IPS DF 6.9 (cell line): ENCODE measurements at regions not wholly inside any gene's neighbourhood (a gene's known extent, or its start where the extent isn't known, plus 50 kb on each side); places are given as distances from the start of the nearest gene placed in this dataset.
"Not testable (repeated sequence)": the region's sequence is repeated elsewhere in the genome, so short reads cannot be mapped to it uniquely, and the experiment has no call there.

Experiments
- DNase-seq: peaks from one replicate; pipeline ENCODE4 v3.0.0-alpha.2; 2013; ENCODE audit warnings: low read depth, low spot score
- H3K27ac ChIP-seq: one replicate; pipeline ENCODE4 v1.5.1; 2013; ENCODE audit warnings: low read length, control low read depth
- H3K27me3 ChIP-seq: 2 replicates; pipeline ENCODE4 v1.6.1; 2013; ENCODE audit warnings: mild to moderate bottlenecking, low read length; ENCODE audit not compliant: control insufficient read depth, insufficient read depth
- H3K36me3 ChIP-seq: 2 replicates; pipeline ENCODE4 v1.6.1; 2013; ENCODE audit warnings: low read length; ENCODE audit not compliant: control insufficient read depth, insufficient read depth
- H3K4me1 ChIP-seq: 2 replicates; pipeline ENCODE4 v1.6.1; 2013; ENCODE audit warnings: low read length; ENCODE audit not compliant: control insufficient read depth, insufficient read depth
- H3K4me3 ChIP-seq: 2 replicates; pipeline ENCODE4 v1.5.1; 2013; ENCODE audit warnings: mild to moderate bottlenecking, low read length
- H3K9me3 ChIP-seq: 2 replicates; pipeline ENCODE4 v1.6.1; 2013; ENCODE audit warnings: low read length, inconsistent platforms; ENCODE audit not compliant: control insufficient read depth, insufficient read depth
- WGBS: extraction: QIAGEN DNeasy Blood & Tissue Kit; methylation state at CpG from one replicate; pipeline ENCODE4 v1.1.7; 2013; ENCODE audit warnings: mixed read lengths, missing lambda C conversion rate; ENCODE audit not compliant: insufficient read length, insufficient coverage; 5-methylcytosine and 5-hydroxymethylcytosine counted together

- Histone ChIP-seq H3K9me3 (peaks cover 6% of the 10 kb centered on the region), H3K4me1 (no peaks in the 10 kb centered on the region), H3K4me3 (no peak overlapping the region), H3K36me3 (no peaks in the 10 kb centered on the region; the same call in 1 of the 2 replicates), H3K27ac (no peak overlapping the region), H3K27me3 (no peaks in the 10 kb centered on the region)
- no CpG with 5 or more reads among the region's 30 CpGs for WGBS
- no peak for DNase-seq
Observed at GRCh38 chr2:242004223-242004901, 134.8 kb downstream of the RTP5 start.

- no CpG with 5 or more reads among the region's 7 CpGs for WGBS
- Histone ChIP-seq H3K4me3 (no peak overlapping the region), H3K27me3 (no peaks in the 10 kb centered on the region)
Observed at GRCh38 chr2:242004902-242005230, 135.3 kb downstream of the RTP5 start.

DNA sequence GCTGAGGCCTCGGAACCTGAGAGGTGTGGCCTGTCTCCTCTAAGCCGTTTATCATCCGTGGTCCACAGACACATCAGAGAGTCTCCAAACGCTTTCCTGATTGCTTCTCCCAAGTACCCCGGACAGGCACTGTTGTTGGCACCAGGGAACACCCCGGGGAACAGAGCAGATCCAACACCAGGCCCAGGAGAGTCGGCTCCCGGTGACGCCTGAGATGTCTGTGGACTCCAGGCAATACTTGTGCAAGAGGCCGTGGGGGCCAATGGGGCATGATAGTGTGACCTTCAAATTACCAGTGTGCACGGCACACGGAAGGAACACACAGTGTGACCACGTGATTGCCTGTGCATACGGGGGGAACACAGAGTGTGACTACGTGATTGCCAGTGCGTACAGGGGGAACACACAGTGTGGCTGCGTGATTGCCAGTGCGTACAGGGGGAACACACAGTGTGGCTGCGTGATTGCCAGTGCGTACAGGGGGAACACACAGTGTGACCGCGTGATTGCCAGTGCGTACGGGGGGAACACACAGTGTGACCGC, 136.6 kb downstream of the RTP5 start:
- H3K9me3 ChIP-seq, H3K4me1 ChIP-seq, H3K36me3 ChIP-seq, H3K27ac ChIP-seq, DNase-seq, H3K27me3 ChIP-seq, H3K4me3 ChIP-seq: not testable (repeated sequence)
- no CpG with 5 or more reads among the region's 25 CpGs for WGBS

More at GRCh38 chr2:242004902-242005230, 135.3 kb downstream of the RTP5 start:
- Histone ChIP-seq H3K27ac (no peak overlapping the region), H3K36me3 (no peaks in the 10 kb centered on the region), H3K4me1 (no peaks in the 10 kb centered on the region), H3K9me3 (peaks cover 6% of the 10 kb centered on the region)
- no peak for DNase-seq

GRCh38 chr2:242008908-242009307, 139.4 kb downstream of the RTP5 start:
- H3K4me3 ChIP-seq, H3K9me3 ChIP-seq, H3K36me3 ChIP-seq, H3K27ac ChIP-seq, H3K4me1 ChIP-seq, H3K27me3 ChIP-seq, DNase-seq: not testable (repeated sequence)
- no CpG with 5 or more reads among the region's 24 CpGs for WGBS

GRCh38 chr2:242009846-242010245, 140.3 kb downstream of the RTP5 start:
- H3K36me3 ChIP-seq, H3K4me3 ChIP-seq, H3K27me3 ChIP-seq, DNase-seq, H3K9me3 ChIP-seq, H3K27ac ChIP-seq, H3K4me1 ChIP-seq: not testable (repeated sequence)
- WGBS = no CpG with 5 or more reads among the region's 24 CpGs

GRCh38 chr2:242010252-242011166, 141.0 kb downstream of the RTP5 start:
- H3K4me1 ChIP-seq, DNase-seq, H3K4me3 ChIP-seq, H3K27me3 ChIP-seq, H3K27ac ChIP-seq, H3K36me3 ChIP-seq, H3K9me3 ChIP-seq: not testable (repeated sequence)
- WGBS = no CpG with 5 or more reads among the region's 29 CpGs

- Histone ChIP-seq H3K4me3 (no peak overlapping the region), H3K9me3 (peaks cover 2% of the 10 kb centered on the region), H3K27me3 (no peaks in the 10 kb centered on the region; the same call in 1 of the 2 replicates), H3K36me3 (no peaks in the 10 kb centered on the region), H3K27ac (no peak overlapping the region), H3K4me1 (no peaks in the 10 kb centered on the region)
- WGBS = no CpG with 5 or more reads among the region's 11 CpGs
- DNase-seq = no peak
Observed at GRCh38 chr2:242011167-242011513, 141.6 kb downstream of the RTP5 start.

- no CpG with 5 or more reads among the region's 12 CpGs for WGBS
- no peaks in the 10 kb centered on the region for H3K4me1 ChIP-seq
- no peak overlapping the region for H3K4me3 ChIP-seq
- no peak for DNase-seq
- H3K36me3 ChIP-seq = no peaks in the 10 kb centered on the region
- H3K27ac ChIP-seq = no peak overlapping the region
- no peaks in the 10 kb centered on the region; the same call in 1 of the 2 replicates for H3K27me3 ChIP-seq
- no peaks in the 10 kb centered on the region; the same call in 1 of the 2 replicates for H3K9me3 ChIP-seq
Observed at GRCh38 chr2:242011516-242011915, 142.0 kb downstream of the RTP5 start.

- DNase-seq = no peak
- H3K36me3 ChIP-seq = no peaks in the 10 kb centered on the region
- H3K9me3 ChIP-seq = no peaks in the 10 kb centered on the region; the same call in 1 of the 2 replicates
- no peaks in the 10 kb centered on the region for H3K4me1 ChIP-seq
- H3K27me3 ChIP-seq = no peaks in the 10 kb centered on the region; the same call in 1 of the 2 replicates
- H3K4me3 ChIP-seq = no peak overlapping the region
- H3K27ac ChIP-seq = no peak overlapping the region
- no CpG with 5 or more reads among the region's 40 CpGs for WGBS
Observed at GRCh38 chr2:242011991-242012764, 142.6 kb downstream of the RTP5 start.
